SK-N-SH (cell line): ENCODE measurements at regions not wholly inside any gene's neighbourhood (a gene's known extent, or its start where the extent isn't known, plus 50 kb on each side); places are given as distances from the start of the nearest gene placed in this dataset.

Experiments
- CTCF ChIA-PET: fragments of 300-600, 350-600 bp; formaldehyde crosslinking; extraction: SDS; loops from one replicate; lab custom pipeline; 2021; lab: Yijun Ruan, JAX
- POLR2A ChIA-PET: fragments of 350-600 bp; sonication (Branson Sonifier 250); formaldehyde crosslinking; extraction: SDS; loops from one replicate; lab custom pipeline; 2020; ENCODE audit warnings: antibody characterized with exemption, inconsistent platforms; lab: Yijun Ruan, JAX
- DNase-seq: peaks from one replicate; pipeline ENCODE4 v3.0.0; 2012
- H2AFZ ChIP-seq: fragments of 200-600 bp; sonication (generic); 2 replicates; pipeline ENCODE4 v1.8.1; 2016; ENCODE audit warnings: antibody characterized with exemption, mild to moderate bottlenecking, low read depth
- H3F3A ChIP-seq: fragments of 200-600 bp; sonication (generic); replicated peaks from 2 replicates; pipeline ENCODE3; 2016; ENCODE audit warnings: antibody characterized with exemption, mild to moderate bottlenecking; ENCODE audit not compliant: insufficient read depth
- H3K27ac ChIP-seq, 2 experiments: fragments of 200-500 bp in 1 of 2; fragments of 200-600 bp in 1 of 2; sonication (Bioruptor generic) in 1 of 2; sonication (generic), shearing (Covaris generic) in 1 of 2; 2 replicates each; pipeline versions ENCODE4 v1.5.1 to v1.6.1; 2014 to 2016; ENCODE audit warnings: low read depth in 2 of 2, inconsistent platforms in 1 of 2, low read length in 1 of 2, mild to moderate bottlenecking in 1 of 2, mixed read lengths in 1 of 2
- H3K27me3 ChIP-seq: fragments of 200-600 bp; sonication (generic), shearing (Covaris generic); 2 replicates; pipeline ENCODE4 v1.6.1; 2016; ENCODE audit warnings: mixed run types; ENCODE audit not compliant: insufficient read depth
- H3K36me3 ChIP-seq, 2 experiments: fragments of 200-500 bp in 1 of 2; fragments of 200-600 bp in 1 of 2; sonication (Bioruptor generic) in 1 of 2; sonication (generic) in 1 of 2; replicated peaks in 1 of 2; 2 replicates each; pipeline versions ENCODE3 to v1.5.1; 2014 to 2016; ENCODE audit warnings: low read length in 1 of 2, mild to moderate bottlenecking in 1 of 2; ENCODE audit not compliant: insufficient read depth in 2 of 2, control insufficient read depth in 1 of 2
- H3K4me1 ChIP-seq, 2 experiments: fragments of 200-500 bp in 1 of 2; fragments of 200-600 bp in 1 of 2; sonication (Bioruptor generic) in 1 of 2; sonication (generic), shearing (Covaris generic) in 1 of 2; 2 replicates each; pipeline versions ENCODE4 v1.5.1 to v1.6.1; 2014 to 2016; ENCODE audit warnings: low read depth in 1 of 2, low read length in 1 of 2, mixed run types in 1 of 2; ENCODE audit not compliant: insufficient read depth in 2 of 2, control insufficient read depth in 1 of 2
- H3K4me2 ChIP-seq: fragments of 200-600 bp; sonication (generic), shearing (Covaris generic); 2 replicates; pipeline ENCODE4 v1.6.1; 2017; ENCODE audit warnings: mixed run types
- H3K4me3 ChIP-seq, 2 experiments: fragments of 200-500 bp in 1 of 2; fragments of 200-600 bp in 1 of 2; sonication (Bioruptor generic) in 1 of 2; sonication (generic), shearing (Covaris generic) in 1 of 2; 2 replicates each; pipeline versions ENCODE4 v1.5.1 to v1.8.1; 2014 to 2016; ENCODE audit warnings: low read depth in 2 of 2, inconsistent platforms in 1 of 2, low read length in 1 of 2, mild to moderate bottlenecking in 1 of 2, mixed read lengths in 1 of 2, moderate library complexity in 1 of 2
- H3K79me2 ChIP-seq: fragments of 200-600 bp; sonication (generic); 2 replicates; pipeline ENCODE4 v1.8.1; 2017; ENCODE audit warnings: mild to moderate bottlenecking; ENCODE audit not compliant: insufficient read depth
- H3K9ac ChIP-seq: fragments of 200-600 bp; sonication (generic); 2 replicates; pipeline ENCODE4 v1.6.1; 2017; ENCODE audit warnings: mixed run types
- H3K9me2 ChIP-seq: fragments of 200-600 bp; sonication (generic); 2 replicates; pipeline ENCODE4 v1.6.1; 2017; ENCODE audit warnings: mixed run types
- H3K9me3 ChIP-seq: fragments of 200-600 bp; sonication (generic); 2 replicates; pipeline ENCODE4 v1.6.1; 2017; ENCODE audit warnings: mixed run types, mild to moderate bottlenecking, moderate library complexity
- H4K20me1 ChIP-seq: fragments of 200-600 bp; sonication (generic); 2 replicates; pipeline ENCODE4 v1.6.1; 2017; ENCODE audit warnings: mild to moderate bottlenecking, mixed run types; ENCODE audit not compliant: insufficient read depth
- EZH2phosphoT487 ChIP-seq: fragments of 200-600 bp; sonication (generic); IDR thresholded peaks from 2 replicates; pipeline ENCODE4 v1.6.1; 2017; ENCODE audit warnings: low read depth, mixed run types, mild to moderate bottlenecking, antibody characterized with exemption, moderate library complexity, borderline replicate concordance
- FOSL2 ChIP-seq: IDR thresholded peaks from 2 replicates; pipeline ENCODE4 v1.4.0; 2012; ENCODE audit warnings: low read depth, mild to moderate bottlenecking, moderate library complexity, borderline replicate concordance
- GABPA ChIP-seq: IDR thresholded peaks from 2 replicates; pipeline ENCODE4 v1.4.0; 2012; ENCODE audit warnings: low read depth, mild to moderate bottlenecking
- GATA2 ChIP-seq: sonication (generic); formaldehyde crosslinking; IDR thresholded peaks from 2 replicates; pipeline ENCODE4 v1.5.0; 2020; ENCODE audit warnings: mild to moderate bottlenecking, missing genetic modification reagents
- NFIC ChIP-seq: IDR thresholded peaks from 2 replicates; pipeline ENCODE4 v1.4.0; 2012; ENCODE audit warnings: borderline replicate concordance
- NRF1 ChIP-seq: IDR thresholded peaks from 2 replicates; pipeline ENCODE4 v1.6.1; 2012; ENCODE audit warnings: low read depth, mild to moderate bottlenecking, low read length
- RAD21 ChIP-seq: IDR thresholded peaks from 2 replicates; pipeline ENCODE4 v1.6.1; 2012; ENCODE audit warnings: mild to moderate bottlenecking, low read length
- REST ChIP-seq: IDR thresholded peaks from 2 replicates; pipeline ENCODE4 v1.6.1; 2012; ENCODE audit warnings: mild to moderate bottlenecking, low read depth, low read length, moderate library complexity
- RFX5 ChIP-seq: IDR thresholded peaks from 2 replicates; pipeline ENCODE4 v1.6.1; 2012; ENCODE audit warnings: mild to moderate bottlenecking, improper control_type of control experiment, low read length
- SMC3 ChIP-seq: IDR thresholded peaks from 2 replicates; pipeline ENCODE4 v1.6.1; 2012; ENCODE audit warnings: low read depth, low read length, improper control_type of control experiment
- TCF12 ChIP-seq: IDR thresholded peaks from 2 replicates; pipeline ENCODE4 v1.4.0; 2012
- WGBS: methylation state at CpG from one replicate; pipeline ENCODE4 v1.1.6; 2017; ENCODE audit warnings: low lambda C conversion rate; 5-methylcytosine and 5-hydroxymethylcytosine counted together
- TF ChIP-seq, protein P1 (sequence below): fragments of 150-350 bp; IDR thresholded peaks from 2 replicates; pipeline ENCODE4 v1.6.1; 2016; ENCODE audit warnings: mild to moderate bottlenecking, low read depth, low read length

DNA sequence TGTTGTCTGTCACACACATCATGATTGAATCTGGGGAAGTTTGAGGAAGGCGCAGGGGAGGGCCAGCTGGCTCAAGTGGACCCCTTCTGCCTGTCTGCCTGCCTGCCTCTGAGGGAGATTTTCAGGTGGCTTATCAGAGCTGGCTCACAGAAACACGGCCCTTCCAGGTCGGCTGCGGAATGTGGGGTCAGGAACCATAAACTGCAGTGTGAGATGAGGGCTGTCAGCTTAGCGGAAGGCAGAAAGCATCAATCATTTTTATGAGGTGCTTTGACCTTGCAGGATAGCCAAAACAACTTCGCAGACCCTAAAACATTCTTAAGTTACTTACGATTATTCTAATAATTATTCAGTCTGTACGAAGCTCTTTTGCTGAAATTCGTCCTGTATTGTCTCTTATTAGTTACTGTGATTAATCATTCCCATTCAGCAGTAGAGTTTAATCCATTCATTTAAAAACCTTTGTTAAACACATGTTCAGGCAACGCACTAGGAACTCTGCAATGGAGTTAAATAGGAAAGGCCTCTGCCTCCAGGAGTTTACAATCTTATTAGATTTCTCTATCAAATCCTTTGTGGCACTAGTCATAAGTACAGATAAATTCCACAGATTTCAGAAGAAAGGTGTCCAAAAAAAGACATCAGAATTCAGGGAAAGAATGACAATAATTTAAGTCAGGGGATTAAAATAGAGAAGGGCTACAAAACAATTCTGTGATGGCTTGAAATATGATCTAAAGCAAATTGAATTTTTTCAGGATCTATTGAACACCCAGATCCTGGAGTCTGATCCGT, 371.6 kb downstream of the HRH4 start:
- Histone ChIP-seq H2AFZ (no peak overlapping the region), H4K20me1 (no peaks in the 10 kb centered on the region), H3K4me2 (no peak overlapping the region), H3K79me2 (no peaks in the 10 kb centered on the region)
- POLR2A ChIA-PET: no interaction called here
- TF ChIP-seq FOSL2 (no peak), GABPA (no peak), TCF12 (no peak), GATA2 (CRISPR knock-in tag) (no peak), REST (no peak), SMC3 (no peak)
- TF ChIP-seq, all 33 proteins: peak for 0
- CTCF ChIA-PET: interaction anchor here (0.9 to 1.5 kb wide), 2 partner anchors 154 to 344 kb away, joined by 3 read pairs; no protein-coding TSS in a partner anchor
- Histone ChIP-seq H3K9me3 (no peaks in the 10 kb centered on the region), H3K27ac (no peak overlapping the region), H3K9me2 (no peaks in the 10 kb centered on the region), H3K9ac (no peak overlapping the region), H3K36me3 (no peaks in the 10 kb centered on the region), H3F3A (no peaks in the 10 kb centered on the region), H3K4me1 (no peaks in the 10 kb centered on the region), H3K27me3 (no peaks in the 10 kb centered on the region), H3K4me3 (no peak overlapping the region)
- DNase-seq: no peak
- WGBS: 40% methylated on average over 11 of the region's 11 CpGs

DNA sequence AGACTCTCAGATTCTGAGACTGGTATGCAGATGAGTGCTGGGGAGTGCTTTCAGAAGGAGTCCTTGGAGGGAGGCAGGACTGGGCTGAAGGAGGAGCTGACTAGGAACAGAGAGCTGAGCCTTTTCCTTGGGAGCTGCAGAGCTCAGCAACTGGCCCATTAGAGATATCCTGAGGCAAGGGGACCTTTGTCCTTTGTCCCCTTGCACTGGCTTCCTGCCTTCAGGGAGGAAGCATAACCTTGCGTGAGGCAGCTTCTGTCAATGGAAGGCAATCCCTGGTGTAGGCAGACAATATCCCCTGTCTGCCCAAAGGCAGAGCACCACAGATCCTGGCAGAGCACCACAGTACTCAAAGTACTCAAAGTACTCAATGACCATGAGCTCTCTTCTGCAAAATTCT, 375.3 kb downstream of the HRH4 start:
- TF ChIP-seq RFX5: no peak
- TF ChIP-seq, protein P1, sequence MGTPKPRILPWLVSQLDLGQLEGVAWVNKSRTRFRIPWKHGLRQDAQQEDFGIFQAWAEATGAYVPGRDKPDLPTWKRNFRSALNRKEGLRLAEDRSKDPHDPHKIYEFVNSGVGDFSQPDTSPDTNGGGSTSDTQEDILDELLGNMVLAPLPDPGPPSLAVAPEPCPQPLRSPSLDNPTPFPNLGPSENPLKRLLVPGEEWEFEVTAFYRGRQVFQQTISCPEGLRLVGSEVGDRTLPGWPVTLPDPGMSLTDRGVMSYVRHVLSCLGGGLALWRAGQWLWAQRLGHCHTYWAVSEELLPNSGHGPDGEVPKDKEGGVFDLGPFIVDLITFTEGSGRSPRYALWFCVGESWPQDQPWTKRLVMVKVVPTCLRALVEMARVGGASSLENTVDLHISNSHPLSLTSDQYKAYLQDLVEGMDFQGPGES: no peak
- no peak for TF ChIP-seq TCF12
- no peak for TF ChIP-seq GABPA
- TF ChIP-seq SMC3: no peak
- no peak for TF ChIP-seq NRF1
- TF ChIP-seq GATA2 (CRISPR knock-in tag): no peak
- no peak for TF ChIP-seq NFIC
- no peak for TF ChIP-seq RAD21
- TF ChIP-seq EZH2phosphoT487: no peak
- TF ChIP-seq, all 33 proteins: peak for 0
- no peaks in the 10 kb centered on the region for H3K36me3 ChIP-seq
- H3K27me3 ChIP-seq: no peaks in the 10 kb centered on the region
- 60% methylated on average over 1 of the region's 1 CpG for WGBS
- H3K4me3 ChIP-seq: no peak overlapping the region
- POLR2A ChIA-PET: no interaction called here
- no peak for DNase-seq
- no peak overlapping the region for H3K4me2 ChIP-seq
- no peak overlapping the region for H3K27ac ChIP-seq
- no peaks in the 10 kb centered on the region for H3K79me2 ChIP-seq
- H4K20me1 ChIP-seq: no peaks in the 10 kb centered on the region
- no peak overlapping the region for H3K9ac ChIP-seq
- no peak overlapping the region for H2AFZ ChIP-seq
- no peaks in the 10 kb centered on the region for H3K9me2 ChIP-seq
- CTCF ChIA-PET: interaction anchor here (0.6 to 1.3 kb wide), 3 partner anchors 8 to 284 kb away, joined by 3 to 4 read pairs (median 3); no protein-coding TSS in a partner anchor
- no peaks in the 10 kb centered on the region for H3K9me3 ChIP-seq
- no peaks in the 10 kb centered on the region for H3F3A ChIP-seq
- no peaks in the 10 kb centered on the region for H3K4me1 ChIP-seq
